Retina (tissue), 1 donor: ENCODE measurements at regions not wholly inside any gene's neighbourhood (a gene's known extent, or its start where the extent isn't known, plus 50 kb on each side); places are given as distances from the start of the nearest gene placed in this dataset.
"Not testable (repeated sequence)": the region's sequence is repeated elsewhere in the genome, so short reads cannot be mapped to it uniquely, and the experiment has no call there.

ENCODE experiments used
- DNase-seq: peaks from one replicate; pipeline ENCODE4 v3.0.0-alpha.2; 2016

DNA sequence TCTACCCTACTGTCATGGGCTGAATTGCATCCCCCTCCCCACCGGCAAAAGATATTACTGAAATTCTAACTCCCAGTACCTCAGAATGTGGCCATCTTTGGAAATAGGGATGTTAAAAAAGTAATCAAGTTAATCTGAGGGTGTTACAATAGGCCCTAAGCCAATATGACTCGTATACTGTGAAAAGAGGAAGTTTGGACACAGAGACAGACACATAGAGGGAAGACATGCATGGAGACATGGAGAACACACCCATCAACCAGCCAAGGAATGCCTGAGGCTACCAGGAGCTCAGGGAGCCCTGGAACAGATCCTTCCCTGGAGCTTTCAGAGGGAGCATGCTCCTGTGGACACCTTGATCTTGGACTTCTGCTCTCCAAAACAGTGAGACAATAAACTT, 138.2 kb upstream of the ADO start:
- no peak for DNase-seq

DNA sequence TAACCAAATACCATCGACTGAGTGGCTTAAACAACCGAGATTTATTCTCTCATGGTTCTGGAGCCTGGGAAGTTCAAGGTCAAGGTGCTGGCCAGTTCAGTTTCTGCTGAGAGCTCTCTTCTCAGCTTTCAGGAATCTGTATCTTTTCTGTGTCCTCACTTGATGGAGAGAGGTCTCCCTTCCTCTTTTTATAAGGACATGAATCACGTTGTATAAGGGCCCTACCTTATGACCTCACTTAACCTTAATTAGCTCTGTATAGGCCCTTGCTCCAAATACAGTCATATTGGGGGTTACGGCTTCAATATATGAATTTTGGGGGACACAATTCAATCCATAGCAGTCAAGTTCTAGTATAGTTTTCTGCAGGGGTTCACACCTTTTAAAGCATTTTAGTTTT, 135.2 kb upstream of the ADO start:
- no peak for DNase-seq

DNA sequence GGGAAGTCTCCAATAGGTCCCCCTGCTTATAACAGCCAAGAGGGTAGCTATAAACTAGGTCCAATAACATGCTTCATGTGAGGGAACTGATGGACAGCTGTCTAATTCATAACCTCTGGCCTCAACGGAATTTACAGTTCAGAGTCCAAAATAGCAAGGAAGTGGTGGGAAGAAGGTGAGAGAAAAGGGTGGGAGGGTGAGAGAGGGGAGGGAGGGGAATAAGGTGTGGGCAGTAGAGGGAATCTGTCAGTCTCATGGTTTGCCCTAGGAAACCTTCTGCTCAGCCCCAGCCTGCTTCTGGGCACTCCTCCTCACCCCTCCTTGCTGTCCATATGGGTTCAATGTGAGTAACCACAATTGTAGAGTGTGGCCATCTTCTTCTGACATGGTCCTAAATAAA, 133.4 kb upstream of the ADO start:
- no peak for DNase-seq

DNA sequence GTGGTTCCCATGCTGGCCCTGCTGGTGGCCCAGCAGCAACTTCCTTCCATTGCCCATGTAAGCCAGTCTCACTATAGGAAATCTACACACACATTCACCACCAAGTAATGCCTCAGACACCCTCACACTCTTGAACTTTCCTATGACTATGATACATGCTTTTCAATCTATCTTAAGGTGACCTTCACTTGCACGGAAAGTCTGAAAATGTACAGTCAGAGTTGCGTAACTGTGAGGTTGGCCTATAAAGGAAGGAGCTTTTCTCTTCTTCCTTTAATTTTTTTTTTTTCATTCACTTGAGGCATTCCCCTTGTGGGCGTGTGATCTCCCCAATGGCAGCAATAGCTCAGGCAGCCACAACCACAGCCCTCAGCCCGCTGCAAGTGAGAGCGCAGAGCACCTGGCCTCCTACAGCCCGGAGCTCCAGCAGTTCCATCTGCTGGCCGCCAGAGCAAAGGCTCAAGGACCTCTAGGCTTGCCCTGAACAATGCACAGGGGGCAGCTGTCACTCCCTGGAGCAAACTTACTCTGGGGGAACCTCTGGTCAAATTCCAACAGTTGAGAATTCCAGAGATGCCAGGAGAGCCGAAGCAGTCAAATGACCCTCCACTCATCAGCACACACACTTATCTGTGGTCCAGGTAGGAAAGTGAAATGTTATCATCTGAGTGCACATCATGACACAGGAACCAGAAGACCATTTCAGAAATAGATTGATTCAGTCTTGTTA, 123.1 kb upstream of the ADO start:
- no peak for DNase-seq

DNA sequence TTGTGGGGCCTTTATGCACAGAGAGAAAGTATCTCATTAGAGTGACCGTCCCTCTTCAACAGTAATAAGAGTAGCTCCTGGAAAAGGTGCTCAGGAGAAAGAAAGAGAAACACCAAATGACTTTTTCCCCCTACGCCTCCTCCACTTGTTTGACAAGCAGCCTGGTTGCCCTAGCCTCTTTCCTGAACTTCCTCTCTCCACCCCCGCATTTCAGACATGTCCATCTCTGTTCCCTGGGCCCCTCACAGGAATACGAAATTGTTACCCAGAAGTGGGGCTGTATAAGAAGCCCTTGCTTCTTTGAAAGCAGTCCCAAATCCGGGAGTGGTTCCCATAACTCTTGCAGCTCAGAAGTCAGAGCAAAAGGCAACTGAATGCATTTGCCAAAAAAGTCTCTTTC, 119.6 kb upstream of the ADO start:
- no peak for DNase-seq

DNA sequence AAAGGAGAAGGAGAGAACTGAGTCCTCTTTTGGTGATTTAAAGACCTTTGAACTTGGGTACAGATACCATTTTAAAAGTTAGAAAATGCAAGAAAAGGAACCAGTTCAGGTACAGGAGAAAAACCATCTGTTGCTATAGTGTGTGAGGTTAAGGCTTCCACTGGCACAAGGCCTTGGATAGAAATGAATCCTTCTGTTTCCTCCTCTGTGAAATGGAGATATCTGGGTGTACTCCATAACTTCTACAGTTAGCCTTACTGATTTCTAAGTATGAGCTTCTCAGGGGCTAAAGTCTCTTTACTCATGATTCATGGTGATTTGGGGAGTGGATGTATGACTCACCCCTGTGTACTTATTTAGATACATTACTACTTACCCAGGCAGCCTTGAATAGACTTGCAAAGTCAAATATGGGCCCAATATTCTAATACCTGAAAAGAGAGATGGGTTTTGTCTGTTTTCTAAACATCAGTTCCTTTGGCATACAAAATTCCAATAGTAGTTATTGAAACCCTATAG, 117.2 kb upstream of the ADO start:
- no peak for DNase-seq

DNA sequence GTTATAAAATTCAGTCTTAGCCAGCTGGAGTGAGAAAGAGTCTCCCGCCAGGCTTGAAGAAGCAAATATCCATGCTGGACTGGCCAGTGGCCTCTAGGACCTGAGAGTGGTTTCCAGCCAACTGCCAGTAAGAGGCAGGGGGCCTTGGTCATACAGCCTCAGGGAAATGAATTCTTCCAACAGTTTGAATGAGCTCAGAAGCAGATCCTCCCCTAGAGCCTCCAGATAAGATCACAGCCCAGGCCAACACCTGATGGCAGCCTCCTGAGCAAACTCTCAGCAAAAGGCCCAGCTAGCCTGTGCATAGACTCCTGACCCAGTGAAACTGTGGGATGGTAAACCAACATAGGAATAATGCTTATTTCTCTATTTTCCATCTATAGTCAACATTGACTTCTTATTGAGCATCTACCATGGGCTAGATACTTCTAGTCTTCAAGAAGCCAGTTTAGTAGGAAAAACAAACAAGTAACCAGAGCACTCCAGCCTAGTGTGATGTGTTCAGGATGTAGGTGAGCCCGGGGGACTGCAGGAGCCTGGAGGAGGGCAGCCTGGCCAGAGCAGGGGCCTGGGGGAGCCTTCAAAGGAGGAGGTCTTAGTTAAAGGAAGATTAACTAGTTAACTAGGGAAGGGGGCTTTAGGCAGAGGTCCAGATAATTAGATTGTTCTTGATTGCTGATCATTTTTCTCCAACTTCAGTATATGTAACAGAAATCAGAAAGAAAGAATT, 115.4 kb upstream of the ADO start:
- DNase-seq, result no peak

DNA sequence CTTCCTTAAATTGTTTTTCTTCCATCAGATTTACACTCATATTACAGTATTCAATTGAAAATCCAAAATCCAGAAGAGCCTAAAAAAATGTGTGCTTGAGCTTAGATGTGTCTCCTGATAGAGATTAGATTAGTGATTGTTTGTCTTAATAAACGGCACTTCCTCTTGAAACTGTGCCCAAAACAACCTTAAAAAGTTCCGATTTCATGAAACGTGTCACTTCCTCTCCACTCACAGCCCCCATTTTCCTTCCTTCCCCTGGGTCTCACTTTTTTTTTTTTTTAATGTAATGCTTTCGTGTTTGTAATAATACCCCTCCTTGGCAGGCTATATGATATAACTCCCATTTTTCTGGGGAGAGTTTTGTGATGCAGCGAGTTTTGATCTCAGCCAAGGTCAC, 114.8 kb upstream of the ADO start:
- no peak for DNase-seq

DNA sequence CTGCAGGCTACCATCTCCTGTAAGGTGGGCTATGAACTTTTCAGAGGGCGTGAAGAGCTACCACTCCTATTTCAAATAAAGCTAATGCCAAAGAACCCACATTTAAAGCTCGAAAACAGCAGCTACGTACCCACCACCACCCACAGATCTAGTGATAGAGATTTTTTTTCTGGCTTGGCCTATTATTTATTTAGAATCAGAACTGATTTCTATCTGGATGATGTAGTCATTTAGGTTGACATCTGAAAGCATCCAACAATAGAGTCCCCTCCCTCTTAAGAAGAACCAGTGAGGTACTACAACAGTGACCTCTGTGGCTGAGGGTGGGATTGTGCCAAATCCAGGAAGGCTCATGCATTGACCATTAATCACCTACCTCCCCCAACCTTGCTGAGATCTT, 113.8 kb upstream of the ADO start:
- no peak for DNase-seq

DNA sequence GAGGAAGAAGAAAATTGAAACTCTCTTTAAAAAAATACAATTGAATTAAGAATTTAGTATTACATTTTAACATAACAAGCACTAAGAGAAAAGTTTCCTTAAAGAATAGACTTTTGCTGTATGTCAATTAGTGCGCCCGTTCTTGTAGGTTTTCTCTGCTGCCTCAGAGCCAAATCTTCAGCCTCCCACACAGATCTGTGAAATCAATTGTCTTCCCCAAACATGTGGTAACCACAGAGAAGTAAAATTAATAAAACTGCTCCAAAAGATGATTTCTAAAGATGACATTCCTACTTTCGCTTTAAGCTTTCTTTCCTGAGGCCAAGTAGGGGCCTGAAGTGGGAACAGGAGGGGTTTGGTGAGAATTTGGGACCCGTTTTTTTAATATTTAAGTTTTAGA, 113.2 kb upstream of the ADO start:
- no peak for DNase-seq

DNA sequence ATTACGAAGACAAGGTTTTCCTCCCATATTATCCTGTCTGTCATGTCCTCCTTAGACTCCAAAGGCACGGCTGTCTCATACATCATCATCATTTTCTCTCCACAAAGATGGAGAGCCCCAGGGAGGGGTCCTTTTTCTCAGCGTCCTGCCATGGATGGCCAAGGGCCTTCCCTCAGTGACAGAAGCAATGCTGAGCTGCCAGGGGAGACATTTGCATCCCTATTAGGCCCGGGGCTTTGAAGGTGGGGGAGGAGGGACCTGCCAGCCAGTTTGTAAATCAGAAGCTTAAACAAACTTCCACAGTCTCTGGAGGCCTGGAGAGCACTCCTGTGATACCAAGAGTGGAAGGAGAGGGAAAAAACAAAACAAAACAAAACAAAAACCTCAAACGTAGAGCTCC, 112.4 kb upstream of the ADO start:
- no peak for DNase-seq

DNA sequence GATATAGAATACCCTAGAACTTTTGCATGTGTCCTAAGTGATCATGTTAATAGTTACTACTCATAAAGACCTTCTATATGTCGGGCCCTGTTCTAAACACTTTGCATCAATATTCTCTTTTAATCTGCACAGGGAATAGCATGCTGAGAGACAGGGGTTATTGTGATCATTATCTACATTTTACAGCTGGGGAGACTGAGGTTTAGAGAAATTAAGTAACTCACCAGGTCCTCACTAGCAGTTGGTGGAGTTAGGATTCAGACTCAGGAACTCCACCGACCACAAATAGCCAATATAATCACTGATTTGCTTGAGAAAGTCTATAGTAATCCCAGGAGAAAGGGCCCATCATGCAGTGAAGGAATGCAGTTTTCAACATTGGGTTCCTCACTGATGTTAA, 111.2 kb upstream of the ADO start:
- no peak for DNase-seq

DNA sequence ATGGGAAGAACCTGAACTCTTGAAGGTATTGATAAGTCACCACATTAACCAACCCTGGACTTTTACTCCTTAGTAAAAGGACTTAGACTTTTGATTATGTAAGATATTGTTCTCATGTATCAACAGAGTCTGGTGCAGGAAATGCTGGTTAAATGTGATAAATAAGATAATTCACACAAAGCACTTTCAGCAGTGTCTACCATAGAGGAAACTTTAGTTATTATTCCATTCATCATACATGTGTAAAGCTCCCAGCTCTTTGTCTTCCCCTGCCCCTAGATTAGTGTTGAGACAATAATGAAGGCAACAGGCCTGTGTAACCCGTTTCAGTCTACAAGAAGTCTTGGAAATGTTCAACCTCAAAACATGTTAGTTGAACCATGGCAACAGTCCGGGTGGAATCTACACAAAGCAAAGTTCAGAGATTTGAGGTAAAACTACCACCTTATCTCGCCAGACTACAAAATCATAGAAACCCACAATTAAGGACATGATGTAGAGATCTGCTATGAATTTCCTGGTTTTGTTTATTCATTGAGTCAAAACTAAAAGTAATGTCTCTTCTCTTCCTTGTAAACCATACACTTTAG, 109.9 kb upstream of the ADO start:
- no peak for DNase-seq

DNA sequence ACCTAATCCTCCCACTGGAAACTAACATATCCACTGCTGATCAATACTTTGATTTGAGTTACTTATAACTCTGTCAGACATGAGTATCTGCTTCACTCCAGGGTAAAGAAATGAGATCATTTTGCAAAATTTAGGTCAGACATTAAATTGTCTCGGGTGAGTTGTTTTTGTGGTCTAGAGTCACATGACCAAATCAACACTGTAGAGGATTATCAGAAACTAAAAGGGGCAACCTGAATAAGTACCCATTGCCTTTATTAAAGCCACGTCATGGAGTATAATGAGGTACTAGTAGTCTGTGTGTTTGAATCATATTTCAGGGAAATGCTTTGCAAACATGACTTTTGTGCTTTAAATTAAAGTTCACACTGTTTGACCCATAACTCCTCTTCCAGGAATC, 107.7 kb upstream of the ADO start:
- DNase-seq, result no peak

DNA sequence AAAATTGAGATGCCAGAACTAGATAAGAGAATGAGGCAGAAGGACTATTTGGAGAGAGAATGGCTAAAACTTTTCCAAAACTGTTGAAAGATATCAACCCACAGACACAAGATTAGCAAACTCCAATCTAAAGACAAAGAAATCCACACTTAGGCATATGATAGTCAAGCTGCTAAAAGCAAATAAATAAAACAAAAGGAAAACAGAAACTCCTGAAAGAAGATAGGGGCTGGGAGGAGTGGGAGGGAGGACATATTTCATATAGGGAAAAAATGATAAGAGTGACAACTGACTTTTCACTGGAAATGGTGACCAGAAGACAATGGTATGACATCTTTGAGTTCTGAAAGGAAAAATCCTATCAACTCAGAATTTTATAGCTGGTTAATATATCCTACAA, 105.4 kb upstream of the ADO start:
- DNase-seq, result no peak

DNA sequence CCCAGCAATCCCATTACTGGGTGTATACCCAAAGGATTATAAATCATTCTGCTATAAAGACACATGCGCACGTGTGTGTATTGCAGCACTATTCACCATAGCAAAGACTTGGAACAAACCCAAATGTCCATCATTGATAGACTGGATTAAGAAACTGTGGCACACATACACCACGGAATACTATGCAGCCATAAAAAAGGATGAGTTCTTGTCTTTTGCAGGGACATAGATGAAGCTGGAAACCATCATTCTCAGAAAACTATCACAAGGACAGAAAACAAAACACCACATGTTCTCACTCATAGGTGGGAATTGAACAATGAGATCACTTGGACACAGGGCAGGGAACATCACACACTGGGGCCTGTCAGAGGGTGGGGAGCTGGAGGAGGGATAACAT, 100.4 kb upstream of the ADO start:
- not testable (repeated sequence) for DNase-seq

DNA sequence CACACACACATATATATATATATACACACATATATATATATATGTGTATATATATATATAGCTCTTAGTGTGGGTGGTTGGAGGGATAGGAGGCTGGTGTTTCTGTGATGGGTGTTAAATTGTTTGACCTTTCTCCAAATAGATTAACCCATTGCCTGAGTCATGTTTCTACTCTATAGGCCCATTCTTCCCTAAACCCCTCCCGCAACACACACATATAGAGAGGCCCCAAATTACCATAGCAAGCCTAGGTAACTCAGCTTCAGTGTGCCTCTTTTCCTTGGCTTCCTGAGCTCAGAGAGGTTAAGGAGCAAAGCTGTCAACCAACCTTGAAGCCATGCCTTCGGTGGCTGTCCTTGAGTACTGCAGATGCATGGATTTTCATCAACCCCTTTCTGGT, 98.7 kb upstream of the ADO start:
- DNase-seq, result no peak

DNA sequence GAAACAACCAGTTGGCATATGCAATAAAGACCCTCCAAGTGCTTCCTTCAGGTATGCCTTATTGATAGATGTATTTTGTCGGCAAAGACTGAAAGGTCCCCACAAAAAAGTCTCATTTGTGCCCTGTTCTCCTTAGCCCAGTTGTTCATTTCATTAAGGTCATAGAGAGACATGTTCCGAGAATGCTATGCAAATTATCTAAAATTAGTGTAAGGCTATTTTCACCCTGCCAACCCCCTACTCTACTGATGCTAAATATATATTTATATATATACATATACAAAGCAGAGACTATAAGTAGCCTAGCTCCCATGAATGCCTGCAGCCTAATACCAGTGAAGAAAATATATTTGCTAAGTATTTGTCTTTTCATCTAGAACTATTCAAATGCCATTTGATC, 96.7 kb upstream of the ADO start:
- no peak for DNase-seq

DNA sequence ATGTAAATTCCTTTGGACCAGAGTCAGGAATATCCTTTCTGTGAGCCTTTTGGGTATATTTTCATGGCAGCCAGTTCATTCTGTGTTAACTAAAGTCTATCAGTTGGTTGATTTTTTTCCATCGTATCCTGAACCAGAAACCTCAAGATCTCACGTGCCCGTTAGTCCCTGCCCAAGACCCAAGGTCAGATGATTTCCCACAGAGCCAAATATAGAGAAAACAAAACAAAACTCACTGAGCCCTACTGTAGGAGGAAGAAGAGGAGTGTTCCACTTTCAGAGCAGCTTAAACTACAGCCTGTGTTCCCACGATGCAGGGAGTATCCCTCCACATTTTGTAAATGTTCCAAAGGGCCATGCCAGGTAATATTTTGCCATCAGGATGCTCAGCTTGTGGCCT, 96.0 kb upstream of the ADO start:
- no peak for DNase-seq

DNA sequence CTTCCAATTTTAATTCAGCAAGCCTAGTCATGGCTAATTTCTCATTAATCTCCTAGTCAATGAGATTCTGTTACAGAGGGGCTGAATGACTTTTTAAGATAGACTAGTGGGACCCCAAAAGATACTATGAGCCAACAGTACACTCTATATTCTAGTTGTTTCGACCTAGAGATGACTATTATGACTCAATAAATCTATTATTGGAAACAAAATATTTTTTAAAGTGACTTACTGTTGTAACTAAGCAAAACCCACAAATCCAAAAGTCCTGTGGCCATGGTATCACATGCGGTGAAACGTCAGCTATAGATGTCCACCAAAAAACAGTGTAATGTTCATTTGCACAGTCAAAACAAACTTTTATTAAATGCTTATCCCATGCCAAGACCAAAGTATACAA, 95.3 kb upstream of the ADO start:
- DNase-seq, result no peak

DNA sequence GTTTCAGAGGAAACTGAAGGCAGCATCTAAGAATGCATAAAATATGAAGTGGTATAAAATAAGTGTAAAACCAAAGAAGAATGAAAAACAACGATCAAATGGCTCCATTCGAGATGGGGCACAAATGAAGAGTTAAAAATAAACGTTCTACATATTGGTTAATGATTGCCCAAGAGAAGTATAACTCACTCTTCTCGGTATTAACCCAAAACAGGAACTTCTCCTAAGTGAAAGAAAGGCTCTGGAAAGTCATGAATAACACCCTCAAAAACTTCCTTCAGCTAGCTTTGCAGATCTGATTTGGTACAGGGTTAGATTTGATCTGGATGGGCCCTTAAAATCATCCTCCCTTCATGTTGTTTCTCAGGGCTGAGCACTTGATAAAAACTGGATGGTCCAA, 94.3 kb upstream of the ADO start:
- no peak for DNase-seq

DNA sequence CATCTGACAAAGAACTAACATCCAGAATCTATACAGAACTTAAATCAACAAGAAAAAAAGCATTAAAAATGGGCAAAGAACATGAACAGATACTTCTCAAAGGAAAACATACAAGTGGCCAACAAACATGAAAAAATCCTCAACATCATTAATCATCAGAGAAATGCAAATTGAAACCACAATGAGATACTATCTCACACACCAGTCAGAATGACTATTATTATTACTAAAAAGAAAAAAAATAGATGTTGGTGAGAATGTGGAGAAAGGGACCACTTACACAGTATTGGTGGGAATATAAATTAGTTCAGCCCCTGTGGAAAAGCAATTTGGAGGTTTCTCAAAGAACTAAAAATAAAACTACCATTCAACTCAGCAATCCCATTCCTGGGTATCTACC, 89.1 kb upstream of the ADO start:
- DNase-seq, result no peak

DNA sequence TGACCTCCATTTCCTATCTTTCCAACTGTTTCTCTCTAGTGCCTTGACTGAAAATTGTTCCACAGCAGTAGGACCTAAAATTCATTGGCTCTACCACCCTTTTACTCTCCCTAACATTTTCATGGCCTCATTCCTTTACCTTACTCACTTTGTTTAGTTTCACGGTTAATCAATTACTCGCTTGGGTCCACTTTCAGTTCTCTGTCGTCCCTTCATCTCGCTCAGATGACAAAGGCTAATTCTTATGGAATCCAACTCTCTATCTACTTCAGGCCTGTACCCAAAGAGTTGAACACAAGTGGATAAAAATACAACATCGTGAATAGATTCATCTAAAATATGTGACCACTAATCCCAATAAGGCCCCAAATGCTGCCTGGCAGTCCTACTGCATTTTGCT, 85.9 kb upstream of the ADO start:
- no peak for DNase-seq

DNA sequence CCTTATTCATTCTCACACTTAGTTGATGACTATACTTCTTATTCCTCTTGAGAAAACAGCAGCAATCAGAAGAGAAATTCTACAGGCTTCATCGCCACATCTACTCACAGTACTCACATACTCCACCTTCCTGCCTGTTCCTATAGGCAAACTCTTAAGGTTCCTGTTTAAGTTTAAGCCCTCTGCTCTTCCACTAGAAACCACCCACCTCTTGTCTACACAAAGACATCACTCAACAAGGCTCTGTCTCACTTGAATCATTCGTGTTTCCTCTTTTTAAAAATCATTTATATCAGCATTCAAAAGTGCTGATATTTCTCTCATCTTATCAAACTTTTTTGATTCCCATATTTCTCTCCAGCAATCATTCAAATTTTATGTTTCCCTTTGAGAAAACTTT, 85.5 kb upstream of the ADO start:
- no peak for DNase-seq
